Stomach (tissue), 8 donors: ENCODE measurements at regions not wholly inside any gene's neighbourhood (a gene's known extent, or its start where the extent isn't known, plus 50 kb on each side); places are given as distances from the start of the nearest gene placed in this dataset.

Experiments used
- DNase-seq, 2 donors: peaks; one replicate each; pipeline versions ENCODE4 v3.0.0 to v3.0.0-alpha.2; 2013 to 2019
- H3K27ac ChIP-seq, 5 donors: fragments of 200-600 bp in 4 of 5; sonication (generic) in 4 of 5; one replicate each; pipeline ENCODE4 v1.5.1; 2013 to 2019; ENCODE audit warnings: mild to moderate bottlenecking in 1 of 5, moderate library complexity in 1 of 5
- H3K27me3 ChIP-seq, 3 donors: fragments of 200-600 bp; sonication (generic); one replicate each; pipeline ENCODE4 v1.5.1; 2017 to 2019; ENCODE audit warnings: mixed run types in 1 of 3
- H3K36me3 ChIP-seq, 4 donors: fragments of 200-600 bp; sonication (generic); 1 replicate in 3 of 4; 2 replicates in 1 of 4; pipeline ENCODE4 v1.5.1; 2016 to 2019
- H3K4me1 ChIP-seq, 4 donors: fragments of 200-600 bp; sonication (generic); one replicate each; pipeline ENCODE4 v1.5.1; 2016 to 2019
- H3K4me3 ChIP-seq, 4 donors: fragments of 200-600 bp; sonication (generic) in 3 of 4; one replicate each; pipeline ENCODE4 v1.5.1; 2016 to 2019; ENCODE audit warnings: mild to moderate bottlenecking in 1 of 4
- H3K9me3 ChIP-seq, 4 donors: fragments of 200-600 bp; sonication (generic); one replicate each; pipeline ENCODE4 v1.5.1; 2016 to 2019
- EP300 ChIP-seq: sonication (generic); formaldehyde crosslinking; IDR thresholded peaks from one replicate; pipeline ENCODE4 v1.6.1; 2017; ENCODE audit warnings: antibody characterized with exemption
- POLR2A ChIP-seq, 4 donors: fragments of 450-650 bp; IDR thresholded peaks; one replicate each; pipeline ENCODE4 v1.6.1; 2016; ENCODE audit warnings: antibody characterized with exemption in 4 of 4, control low read depth in 2 of 4, mild to moderate bottlenecking in 1 of 4, moderate library complexity in 1 of 4
- POLR2AphosphoS5 ChIP-seq, 3 donors: sonication (generic); formaldehyde crosslinking; IDR thresholded peaks; one replicate each; pipeline ENCODE4 v1.6.1; 2016; ENCODE audit warnings: antibody characterized with exemption in 3 of 3
- WGBS, 5 donors: extraction: QIAGEN DNeasy Blood & Tissue Kit in 3 of 5; methylation state at CpG; one replicate each; pipeline versions ENCODE4 v1.1.5 to v1.1.7; 2013 to 2018; 5-methylcytosine and 5-hydroxymethylcytosine counted together
- intact Hi-C: fragments of 100-400 bp; cut with DNase I; formaldehyde crosslinking; loops from one replicate; pipeline ENCODE4 v1.15.1; 2023; ENCODE audit warnings: low total_unique reads
- TF ChIP-seq, protein P1 (sequence below), 7 experiments: fragments of 450-650 bp in 4 of 7; fragments of 200-600 bp in 3 of 7; sonication (generic) in 3 of 7; IDR thresholded peaks; one replicate each; pipeline ENCODE4 v1.5.1; 2016 to 2019; ENCODE audit warnings: antibody characterized with exemption in 7 of 7, control low read depth in 2 of 7, mild to moderate bottlenecking in 1 of 7
- donor health status: healthy with polysubstance abuse.
- donor health status: Bipolar disorder and iron deficiency.
- donor health status: healthy.

DNA sequence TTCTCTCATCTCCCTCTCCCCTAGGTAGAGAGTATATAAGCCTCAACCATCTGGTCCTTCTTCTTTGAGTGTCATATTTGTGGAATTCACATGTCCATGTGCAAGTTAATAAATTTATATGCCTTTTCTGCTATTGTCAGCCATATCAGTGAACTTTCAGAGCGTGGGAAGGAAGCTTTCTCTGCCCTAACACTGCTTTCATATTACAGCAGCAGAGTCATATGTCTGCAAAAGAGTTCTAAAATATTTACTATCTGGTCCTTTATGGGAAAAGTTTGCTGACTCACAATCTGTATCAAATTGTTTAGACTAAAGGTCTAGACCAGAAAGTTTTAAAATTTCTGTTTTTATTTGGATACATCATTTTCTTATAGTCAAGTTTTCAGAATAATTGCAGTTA, 669.0 kb downstream of the LRRC70 start:
- TF ChIP-seq POLR2AphosphoS5 (IDR thresholded peaks at IDR 0.05) (no peak), POLR2A (IDR thresholded peaks at IDR 0.05) (no peak), EP300 (no peak)
- TF ChIP-seq, protein P1, sequence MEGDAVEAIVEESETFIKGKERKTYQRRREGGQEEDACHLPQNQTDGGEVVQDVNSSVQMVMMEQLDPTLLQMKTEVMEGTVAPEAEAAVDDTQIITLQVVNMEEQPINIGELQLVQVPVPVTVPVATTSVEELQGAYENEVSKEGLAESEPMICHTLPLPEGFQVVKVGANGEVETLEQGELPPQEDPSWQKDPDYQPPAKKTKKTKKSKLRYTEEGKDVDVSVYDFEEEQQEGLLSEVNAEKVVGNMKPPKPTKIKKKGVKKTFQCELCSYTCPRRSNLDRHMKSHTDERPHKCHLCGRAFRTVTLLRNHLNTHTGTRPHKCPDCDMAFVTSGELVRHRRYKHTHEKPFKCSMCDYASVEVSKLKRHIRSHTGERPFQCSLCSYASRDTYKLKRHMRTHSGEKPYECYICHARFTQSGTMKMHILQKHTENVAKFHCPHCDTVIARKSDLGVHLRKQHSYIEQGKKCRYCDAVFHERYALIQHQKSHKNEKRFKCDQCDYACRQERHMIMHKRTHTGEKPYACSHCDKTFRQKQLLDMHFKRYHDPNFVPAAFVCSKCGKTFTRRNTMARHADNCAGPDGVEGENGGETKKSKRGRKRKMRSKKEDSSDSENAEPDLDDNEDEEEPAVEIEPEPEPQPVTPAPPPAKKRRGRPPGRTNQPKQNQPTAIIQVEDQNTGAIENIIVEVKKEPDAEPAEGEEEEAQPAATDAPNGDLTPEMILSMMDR (IDR thresholded peaks at IDR 0.05) = no peak
- intact Hi-C loops = no loop called here
- H3K9me3 ChIP-seq = no peaks in the 10 kb centered on the region
- H3K27me3 ChIP-seq = no peaks in the 10 kb centered on the region
- no peaks in the 10 kb centered on the region for H3K4me1 ChIP-seq
- H3K36me3 ChIP-seq = no peaks in the 10 kb centered on the region
- H3K4me3 ChIP-seq = no peak overlapping the region
- no peak for DNase-seq
- WGBS, 5 donors = 41 to 61% (median 58%) methylated on average over 1 of the region's 1 CpG
- H3K27ac ChIP-seq = no peak overlapping the region

GRCh38 chr5:63245271-63245670, 666.7 kb downstream of the LRRC70 start:
- Histone ChIP-seq H3K4me3 (no peak overlapping the region), H3K27me3 (no peaks in the 10 kb centered on the region), H3K4me1 (no peaks in the 10 kb centered on the region), H3K27ac (no peak overlapping the region), H3K9me3 (no peaks in the 10 kb centered on the region), H3K36me3 (no peaks in the 10 kb centered on the region)
- TF ChIP-seq, protein P1 (IDR thresholded peaks at IDR 0.05) = no peak
- TF ChIP-seq EP300 (no peak), POLR2AphosphoS5 (IDR thresholded peaks at IDR 0.05) (no peak), POLR2A (IDR thresholded peaks at IDR 0.05) (no peak)
- no peak for DNase-seq
- intact Hi-C loops = no loop called here
- WGBS, 5 donors = 51 to 77% (median 76%) methylated on average over 1 of the region's 1 CpG

GRCh38 chr5:63240063-63240755, 661.6 kb downstream of the LRRC70 start:
- WGBS, 5 donors = 71 to 80% (median 75%) methylated on average over 8 of the region's 8 CpGs
- H3K36me3 ChIP-seq = no peaks in the 10 kb centered on the region

GRCh38 chr5:63233911-63234310, 655.3 kb downstream of the LRRC70 start:
- Histone ChIP-seq H3K27ac (no peak overlapping the region), H3K9me3 (no peaks in the 10 kb centered on the region), H3K4me1 (no peaks in the 10 kb centered on the region), H3K4me3 (no peak overlapping the region), H3K27me3 (no peaks in the 10 kb centered on the region), H3K36me3 (no peaks in the 10 kb centered on the region)
- DNase-seq = no peak
- 45 to 58% (median 53%) methylated on average over 3 of the region's 3 CpGs for WGBS, 5 donors
- no peak for TF ChIP-seq EP300
- intact Hi-C loops = no loop called here

More at GRCh38 chr5:63240063-63240755, 661.6 kb downstream of the LRRC70 start:
- Histone ChIP-seq H3K4me1 (no peaks in the 10 kb centered on the region), H3K4me3 (no peak overlapping the region), H3K27me3 (no peaks in the 10 kb centered on the region), H3K27ac (no peak overlapping the region), H3K9me3 (no peaks in the 10 kb centered on the region)
- TF ChIP-seq, protein P1 (IDR thresholded peaks at IDR 0.05) = no peak
- TF ChIP-seq POLR2A (IDR thresholded peaks at IDR 0.05) (no peak), POLR2AphosphoS5 (IDR thresholded peaks at IDR 0.05) (no peak)
- intact Hi-C loops = no loop called here
- DNase-seq = no peak

- no peak for TF ChIP-seq POLR2AphosphoS5 (IDR thresholded peaks at IDR 0.05)
- no peak for TF ChIP-seq EP300
- TF ChIP-seq, protein P1 (IDR thresholded peaks at IDR 0.05) = no peak
- TF ChIP-seq POLR2A (IDR thresholded peaks at IDR 0.05) = no peak
- DNase-seq = no peak
- Histone ChIP-seq H3K4me3 (no peak overlapping the region), H3K4me1 (no peaks in the 10 kb centered on the region), H3K9me3 (no peaks in the 10 kb centered on the region), H3K27ac (no peak overlapping the region), H3K27me3 (no peaks in the 10 kb centered on the region), H3K36me3 (no peaks in the 10 kb centered on the region)
- intact Hi-C loops = no loop called here
- 76 to 88% (median 80%) methylated on average over 1 of the region's 1 CpG for WGBS, 5 donors
Measured at GRCh38 chr5:63233361-63233760, 654.7 kb downstream of the LRRC70 start.
